ENCODE measurements at regions not wholly inside any gene's neighbourhood (a gene's known extent, or its start where the extent isn't known, plus 50 kb on each side); places are given as distances from the start of the nearest gene placed in this dataset.
A peak's percentile ranks its signal among the peaks of the same experiment; 100 is the strongest.

DNA sequence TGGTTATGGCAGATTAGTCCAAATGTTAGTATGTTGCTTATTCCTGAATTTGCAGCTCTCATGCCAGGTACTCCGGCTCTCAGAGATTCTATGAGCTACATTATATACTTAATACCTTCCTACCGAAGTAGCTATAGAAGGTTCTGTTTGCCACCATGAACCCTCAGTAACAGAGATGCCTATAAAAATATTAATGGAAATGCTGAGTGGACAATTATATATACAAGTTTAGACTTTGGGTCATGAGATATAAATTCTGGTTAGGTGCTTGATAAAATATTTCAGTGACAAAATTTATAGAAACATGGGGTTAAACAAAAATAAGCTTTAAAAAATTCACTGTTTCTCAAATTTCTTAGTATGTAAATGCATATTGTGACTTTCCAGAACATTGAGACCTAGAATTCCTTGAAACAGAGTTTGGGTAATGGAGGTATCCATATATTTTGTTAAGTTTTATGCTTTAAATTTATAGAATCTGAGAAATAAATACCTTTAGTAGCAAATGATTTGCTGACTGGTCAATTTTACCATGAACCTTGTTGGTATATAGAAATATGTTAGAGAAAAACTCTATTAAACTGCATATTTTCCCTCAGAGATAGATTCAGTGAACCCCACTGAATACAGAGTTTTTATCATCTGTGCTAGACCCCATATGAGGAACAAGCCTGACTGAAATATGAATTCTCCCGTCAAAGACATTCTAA is 533.5 kb downstream of the SH2D4B start:
- intact Hi-C loops (cut with micrococcal nuclease; ENCODE audit: unreplicated experiment): no loop called here
- no peaks in the 10 kb centered on the region for H3K79me2 ChIP-seq (ENCODE audit: low read depth)
- H2AFZ ChIP-seq: no peak overlapping the region
- BruUV-seq (replicated peaks): no TSS peak
- no peak overlapping the region for H3K4me2 ChIP-seq
- DNase-seq: no peak
- no peaks in the 10 kb centered on the region for H3K9me3 ChIP-seq (ENCODE audit: insufficient read depth, low read depth)
- no peak overlapping the region for H3K27ac ChIP-seq
- no peaks in the 10 kb centered on the region for H3K4me1 ChIP-seq (replicated peaks; ENCODE audit: insufficient read depth)
- TF ChIP-seq, protein P1, sequence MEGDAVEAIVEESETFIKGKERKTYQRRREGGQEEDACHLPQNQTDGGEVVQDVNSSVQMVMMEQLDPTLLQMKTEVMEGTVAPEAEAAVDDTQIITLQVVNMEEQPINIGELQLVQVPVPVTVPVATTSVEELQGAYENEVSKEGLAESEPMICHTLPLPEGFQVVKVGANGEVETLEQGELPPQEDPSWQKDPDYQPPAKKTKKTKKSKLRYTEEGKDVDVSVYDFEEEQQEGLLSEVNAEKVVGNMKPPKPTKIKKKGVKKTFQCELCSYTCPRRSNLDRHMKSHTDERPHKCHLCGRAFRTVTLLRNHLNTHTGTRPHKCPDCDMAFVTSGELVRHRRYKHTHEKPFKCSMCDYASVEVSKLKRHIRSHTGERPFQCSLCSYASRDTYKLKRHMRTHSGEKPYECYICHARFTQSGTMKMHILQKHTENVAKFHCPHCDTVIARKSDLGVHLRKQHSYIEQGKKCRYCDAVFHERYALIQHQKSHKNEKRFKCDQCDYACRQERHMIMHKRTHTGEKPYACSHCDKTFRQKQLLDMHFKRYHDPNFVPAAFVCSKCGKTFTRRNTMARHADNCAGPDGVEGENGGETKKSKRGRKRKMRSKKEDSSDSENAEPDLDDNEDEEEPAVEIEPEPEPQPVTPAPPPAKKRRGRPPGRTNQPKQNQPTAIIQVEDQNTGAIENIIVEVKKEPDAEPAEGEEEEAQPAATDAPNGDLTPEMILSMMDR (conservative IDR thresholded peaks at IDR 0.05): no peak
- no peak for TF ChIP-seq EZH2 (IDR thresholded peaks at IDR 0.05; ENCODE audit: low read depth)
- ChIA-PET CTCF (interaction anchor here (0.6 kb wide), 1 partner anchor 35 kb away, joined by 4 read pairs; no protein-coding TSS in a partner anchor), POLR2A (ENCODE audit: unreplicated experiment) (no interaction called here)
- H3K36me3 ChIP-seq (ENCODE audit: low read depth): no peaks in the 10 kb centered on the region
- no peaks in the 10 kb centered on the region for H3K9me2 ChIP-seq (ENCODE audit: insufficient read depth)
- H3K4me3 ChIP-seq: no peak overlapping the region
- H3K27me3 ChIP-seq (ENCODE audit: insufficient read depth, low read depth): no peaks in the 10 kb centered on the region
- H4K20me1 ChIP-seq (ENCODE audit: insufficient read depth): no peaks in the 10 kb centered on the region
- no peaks in the 10 kb centered on the region for H3F3A ChIP-seq (ENCODE audit: insufficient read depth, low read depth)

- no peaks in the 10 kb centered on the region for H3K36me3 ChIP-seq (ENCODE audit: low read depth)
- intact Hi-C loops (cut with micrococcal nuclease; ENCODE audit: unreplicated experiment): no loop called here
- no peaks in the 10 kb centered on the region for H3K9me3 ChIP-seq (ENCODE audit: insufficient read depth, low read depth)
- no peak overlapping the region for H3K4me3 ChIP-seq
- BruUV-seq (replicated peaks): no TSS peak
- H3K4me2 ChIP-seq: no peak overlapping the region
- H3F3A ChIP-seq (ENCODE audit: insufficient read depth, low read depth): no peaks in the 10 kb centered on the region
- H3K4me1 ChIP-seq (replicated peaks; ENCODE audit: insufficient read depth): no peaks in the 10 kb centered on the region
- no peak for DNase-seq
- CTCF ChIA-PET: no interaction called here
- no peak overlapping the region for H3K27ac ChIP-seq
- no peaks in the 10 kb centered on the region for H3K27me3 ChIP-seq (ENCODE audit: insufficient read depth, low read depth)
- POLR2A ChIA-PET (ENCODE audit: unreplicated experiment): no interaction called here
- TF ChIP-seq EZH2 (IDR thresholded peaks at IDR 0.05; ENCODE audit: low read depth): no peak
- TF ChIP-seq, protein P1 (conservative IDR thresholded peaks at IDR 0.05): no peak
- H3K79me2 ChIP-seq (ENCODE audit: low read depth): no peaks in the 10 kb centered on the region
- no peaks in the 10 kb centered on the region for H3K9me2 ChIP-seq (ENCODE audit: insufficient read depth)
- no peak overlapping the region for H2AFZ ChIP-seq
- H4K20me1 ChIP-seq (ENCODE audit: insufficient read depth): no peaks in the 10 kb centered on the region
These were observed 535.5 kb downstream of the SH2D4B start for GRCh38 chr10:81073155-81073554.

DNA sequence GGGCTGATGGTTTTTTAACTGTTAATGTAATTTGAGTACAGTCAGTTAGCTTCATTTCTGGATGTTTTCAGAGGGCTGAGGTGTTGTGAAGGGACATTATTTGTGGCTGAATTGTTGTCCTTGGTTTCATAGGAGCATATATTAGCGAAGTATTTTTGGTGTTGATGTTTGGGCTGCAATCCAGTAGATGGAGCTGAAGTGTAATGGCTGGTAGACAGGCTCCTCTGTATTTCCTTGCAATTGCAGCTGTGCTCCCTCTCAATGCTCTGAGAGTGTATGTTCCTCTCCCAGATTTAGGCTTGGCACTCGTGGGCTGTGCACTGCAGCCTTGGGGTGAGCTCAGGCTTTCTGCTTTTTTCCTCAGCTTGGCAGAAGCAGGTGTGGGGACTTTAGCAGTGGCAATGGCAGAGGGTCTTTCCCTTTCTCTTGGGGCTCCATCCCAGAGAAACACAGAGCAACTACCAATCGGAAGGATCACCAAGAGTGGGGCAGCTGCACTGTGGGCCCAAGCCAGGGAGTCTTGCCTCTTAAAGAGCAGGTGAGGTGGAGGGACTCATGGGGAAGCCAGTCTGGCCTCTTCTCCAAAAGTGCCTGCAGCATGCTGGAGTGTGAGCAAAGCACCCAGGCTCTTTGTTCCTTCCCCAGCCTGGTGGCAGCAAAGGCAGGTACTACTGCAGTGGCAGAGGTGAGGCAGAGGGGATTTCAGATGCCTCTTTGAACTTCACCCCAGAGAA is 544.4 kb downstream of the SH2D4B start:
- Histone ChIP-seq H2AFZ (no peak overlapping the region), H3K79me2 (ENCODE audit: low read depth) (no peaks in the 10 kb centered on the region), H3K36me3 (ENCODE audit: low read depth) (no peaks in the 10 kb centered on the region), H3F3A (ENCODE audit: insufficient read depth, low read depth) (no peaks in the 10 kb centered on the region), H3K4me3 (no peak overlapping the region), H3K9me2 (ENCODE audit: insufficient read depth) (no peaks in the 10 kb centered on the region), H3K27me3 (ENCODE audit: insufficient read depth, low read depth) (no peaks in the 10 kb centered on the region), H3K9me3 (ENCODE audit: insufficient read depth, low read depth) (no peaks in the 10 kb centered on the region), H3K27ac (no peak overlapping the region), H3K4me1 (replicated peaks; ENCODE audit: insufficient read depth) (no peaks in the 10 kb centered on the region), H4K20me1 (ENCODE audit: insufficient read depth) (no peaks in the 10 kb centered on the region), H3K4me2 (no peak overlapping the region)
- CTCF ChIA-PET: no interaction called here
- DNase-seq: no peak
- BruUV-seq (replicated peaks): no TSS peak
- no peak for TF ChIP-seq EZH2 (IDR thresholded peaks at IDR 0.05; ENCODE audit: low read depth)
- TF ChIP-seq, protein P1 (conservative IDR thresholded peaks at IDR 0.05): peak; percentile 41; the same call in 1 of the 2 replicates
- intact Hi-C loops (cut with micrococcal nuclease; ENCODE audit: unreplicated experiment): no loop called here
- POLR2A ChIA-PET (ENCODE audit: unreplicated experiment): no interaction called here
